ENCODE measurements at regions not wholly inside any gene's neighbourhood (a gene's known extent, or its start where the extent isn't known, plus 50 kb on each side); places are given as distances from the start of the nearest gene placed in this dataset.

GRCh38 chr2:220185766-220186305 is 558.4 kb downstream of the SLC4A3 start:
- no peak for DNase-seq

DNA sequence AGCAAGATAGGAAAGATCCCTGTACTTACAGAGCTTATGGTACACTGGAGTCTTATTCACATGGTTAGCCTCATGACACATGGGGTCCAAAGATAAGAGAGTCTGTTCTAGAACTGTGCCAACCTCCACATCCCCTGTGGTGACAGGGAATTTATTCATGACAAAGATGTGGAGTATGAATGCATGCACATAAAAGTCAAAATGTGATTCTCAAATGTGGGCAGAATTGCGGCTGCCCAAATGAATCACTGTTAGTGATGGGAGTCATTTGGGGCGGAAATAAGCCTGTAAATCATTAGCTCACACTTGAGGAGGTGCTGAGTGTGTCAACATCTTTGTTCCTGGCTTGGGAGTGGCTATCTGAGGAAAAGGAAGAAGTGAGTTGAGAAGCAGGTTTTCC is 560.6 kb downstream of the SLC4A3 start:
- no peak for DNase-seq

DNA sequence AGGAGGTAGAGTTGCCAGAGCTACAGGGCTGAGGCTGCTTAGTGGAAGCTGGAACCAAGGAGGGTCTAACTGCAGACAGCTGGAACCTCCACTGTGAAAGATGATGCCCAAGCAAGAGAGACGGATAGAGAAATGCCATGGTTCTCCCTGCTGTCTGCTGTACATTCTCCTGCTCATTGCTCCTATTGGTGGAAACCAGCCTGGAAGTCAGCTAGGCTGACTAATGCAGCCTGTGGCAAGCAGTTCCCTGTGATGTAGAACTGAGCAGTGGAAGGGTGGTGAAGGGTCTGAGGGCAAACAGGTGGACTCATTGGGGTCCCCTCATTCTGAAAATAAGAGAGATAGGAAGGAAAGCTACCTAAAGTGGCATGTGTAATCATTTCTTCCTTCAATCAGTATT is 563.6 kb downstream of the SLC4A3 start:
- no peak for DNase-seq

GRCh38 chr2:220191737-220192136 is 564.3 kb downstream of the SLC4A3 start:
- no peak for DNase-seq

GRCh38 chr2:220192994-220193753 is 565.7 kb downstream of the SLC4A3 start:
- DNase-seq = no peak

- no peak for DNase-seq
Observed at GRCh38 chr2:220194630-220195584, 567.5 kb downstream of the SLC4A3 start.

- DNase-seq = peak; percentile 4
Observed at GRCh38 chr2:220198896-220199295, 571.5 kb downstream of the SLC4A3 start.

- no peak for DNase-seq
Observed at GRCh38 chr2:220202066-220202465, 574.6 kb downstream of the SLC4A3 start.

- no peak for DNase-seq
Observed at GRCh38 chr2:220209093-220209492, 581.7 kb downstream of the SLC4A3 start.

DNA sequence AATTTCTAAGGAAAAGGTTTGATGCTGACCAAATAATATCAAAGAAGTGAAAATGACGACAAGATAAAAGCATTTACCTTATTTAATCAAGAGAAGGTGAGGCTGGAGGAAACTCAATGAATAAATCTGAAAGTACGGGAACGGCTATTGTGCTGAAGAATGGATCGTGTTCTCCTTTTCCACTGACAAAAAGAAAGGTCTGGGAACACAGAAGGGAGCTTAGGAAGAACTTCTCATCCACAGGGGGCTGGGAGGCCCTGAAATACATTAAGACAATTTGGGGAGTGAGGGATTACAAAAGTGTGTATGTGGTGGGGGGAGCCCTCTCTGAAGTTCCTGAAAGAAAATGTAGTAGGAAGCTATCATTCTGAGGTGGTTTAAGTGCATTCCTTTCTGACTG is 582.3 kb downstream of the SLC4A3 start:
- no peak for DNase-seq

GRCh38 chr2:220212296-220213080 is 585.1 kb downstream of the SLC4A3 start:
- no peak for DNase-seq

GRCh38 chr2:220215785-220216184 is 588.4 kb downstream of the SLC4A3 start:
- no peak for DNase-seq

- DNase-seq = no peak
Observed at GRCh38 chr2:220219371-220219770, 591.9 kb downstream of the SLC4A3 start.

DNA sequence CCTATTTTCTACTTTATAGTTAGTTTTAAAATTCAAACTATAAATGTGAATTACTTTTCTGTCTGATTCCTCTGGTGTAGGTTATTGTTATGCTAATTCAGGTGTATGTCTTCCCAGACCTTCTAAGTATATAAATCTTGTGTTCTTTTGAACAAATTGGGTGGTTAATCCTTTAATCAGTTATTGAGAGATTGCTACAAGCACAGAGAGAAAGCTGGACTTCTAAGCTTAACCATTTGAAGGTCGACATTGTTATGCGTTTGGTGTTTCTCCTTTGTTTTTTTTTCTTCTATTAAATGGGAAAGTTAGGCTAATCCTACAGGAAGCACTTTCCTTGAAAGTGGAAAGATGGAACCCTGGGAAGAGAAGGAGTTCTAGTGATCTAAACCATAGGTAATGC is 592.6 kb downstream of the SLC4A3 start:
- DNase-seq = no peak

DNA sequence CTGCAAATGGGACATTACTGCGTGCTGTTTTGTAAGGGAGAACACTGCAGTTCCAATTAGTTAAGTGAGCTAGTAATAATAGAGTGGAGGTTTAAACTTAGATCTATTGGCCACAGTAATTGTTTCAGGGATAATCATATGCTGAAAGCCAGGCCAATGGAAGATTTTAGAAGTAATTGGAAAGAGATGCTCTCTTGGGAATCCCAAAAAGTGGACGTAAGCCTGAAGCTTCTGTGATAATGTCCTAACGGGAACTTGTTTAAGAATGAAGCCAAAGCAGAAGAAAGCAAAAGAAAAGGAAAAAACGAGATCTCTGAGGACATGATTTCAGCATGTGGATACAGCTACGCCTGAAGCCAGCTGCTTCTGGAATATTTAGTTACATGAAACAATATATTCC is 594.6 kb downstream of the SLC4A3 start:
- no peak for DNase-seq

DNA sequence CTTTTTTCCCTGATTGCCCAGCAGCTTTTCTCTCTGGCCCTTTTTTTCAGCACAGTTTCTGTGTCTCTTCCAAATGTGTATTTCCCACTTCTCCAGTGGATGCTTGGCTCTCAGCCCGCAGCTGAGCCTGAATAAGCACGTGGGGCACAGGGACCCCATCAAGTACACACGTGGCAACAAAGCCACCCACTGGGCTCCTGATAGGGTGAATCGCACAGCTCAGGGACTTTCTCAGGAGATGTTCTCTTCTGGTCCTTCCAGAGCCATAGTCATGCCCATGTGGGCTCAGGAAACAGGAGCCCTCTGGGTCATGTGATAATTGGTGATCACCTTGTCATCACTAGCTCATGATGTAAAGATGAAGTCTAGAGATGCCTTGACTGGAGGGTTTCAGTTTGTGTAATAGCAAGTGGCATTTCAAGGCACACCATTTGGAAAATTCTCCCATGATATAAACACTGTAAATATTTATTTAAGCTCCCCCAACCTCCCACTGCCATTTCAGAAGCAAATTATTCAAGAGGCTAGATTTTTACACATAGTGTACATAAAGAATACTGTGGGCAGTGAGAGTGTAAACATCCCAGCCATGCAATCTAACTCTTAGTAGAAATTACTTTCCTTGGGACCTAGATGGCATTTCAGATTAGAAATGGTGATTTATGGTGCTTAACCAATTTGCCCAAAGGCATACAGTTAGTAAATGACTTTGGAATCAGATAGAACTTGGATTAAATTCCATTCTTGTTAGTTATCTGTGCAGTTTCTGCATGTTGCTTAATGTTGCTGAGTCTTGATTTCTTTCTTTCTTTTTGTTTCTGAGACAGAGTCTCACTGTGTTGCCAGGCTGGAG is 597.5 kb downstream of the SLC4A3 start:
- DNase-seq = no peak

GRCh38 chr2:220226076-220226475 is 598.6 kb downstream of the SLC4A3 start:
- DNase-seq = no peak

DNA sequence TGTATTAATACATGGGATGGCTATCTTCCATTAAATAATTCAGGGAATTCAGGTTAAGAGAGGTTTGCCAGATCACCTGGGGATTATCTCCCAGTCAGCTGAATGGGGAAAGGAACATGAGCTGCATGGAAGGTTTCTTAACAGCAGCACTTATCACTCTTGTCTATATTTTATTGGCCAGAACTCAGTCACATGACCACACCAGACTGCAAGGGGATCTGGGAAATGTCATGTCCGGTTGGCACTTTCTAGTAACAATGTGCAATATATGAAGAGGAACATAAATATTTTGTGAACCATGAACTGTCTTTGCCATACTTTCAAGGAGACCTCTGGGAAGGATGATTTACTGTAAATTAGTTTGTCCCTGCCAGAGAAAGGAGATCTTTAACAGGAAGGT is 599.1 kb downstream of the SLC4A3 start:
- no peak for DNase-seq

GRCh38 chr2:220227266-220227920 is 600.0 kb downstream of the SLC4A3 start:
- DNase-seq = no peak

- DNase-seq = peak; percentile 10
Observed at GRCh38 chr2:220228310-220229006, 601.0 kb downstream of the SLC4A3 start.

GRCh38 chr2:220240641-220241040 is 613.2 kb downstream of the SLC4A3 start:
- no peak for DNase-seq

All from GOT3 (cell line).